Left lung (tissue), 4 donors: ENCODE measurements at regions not wholly inside any gene's neighbourhood (a gene's known extent, or its start where the extent isn't known, plus 50 kb on each side); places are given as distances from the start of the nearest gene placed in this dataset.
"Not testable (repeated sequence)": the region's sequence is repeated elsewhere in the genome, so short reads cannot be mapped to it uniquely, and the experiment has no call there.

Source experiments
- ATAC-seq: fragments of 200-7000 bp; cut with Tn5 transposase; one replicate; pipeline ENCODE4 v1.9.1; 2020; ENCODE audit warnings: moderate library complexity
- DNase-seq, 4 donors: peaks; one replicate each; pipeline ENCODE4 v3.0.0-alpha.2; 2013 to 2020
- H3K27ac ChIP-seq, 2 donors: fragments of 200-600 bp; sonication (generic) in 1 of 2; one replicate each; pipeline versions ENCODE4 v1.5.0 to v1.8.0; 2020 to 2021
- H3K27me3 ChIP-seq, 2 donors: fragments of 200-600 bp; sonication (generic) in 1 of 2; one replicate each; pipeline versions ENCODE4 v1.5.0 to v1.8.0; 2020 to 2021
- H3K36me3 ChIP-seq, 2 donors: fragments of 200-600 bp; sonication (generic) in 1 of 2; one replicate each; pipeline versions ENCODE4 v1.5.0 to v1.8.0; 2020 to 2021
- H3K4me1 ChIP-seq, 2 donors: fragments of 200-600 bp; one replicate each; pipeline ENCODE4 v1.8.0; 2021
- H3K4me3 ChIP-seq, 2 donors: fragments of 200-600 bp; sonication (generic) in 1 of 2; one replicate each; pipeline versions ENCODE4 v1.5.0 to v1.8.0; 2020 to 2021; ENCODE audit warnings: mild to moderate bottlenecking in 1 of 2
- H3K9me3 ChIP-seq, 2 donors: fragments of 200-600 bp; sonication (generic) in 1 of 2; one replicate each; pipeline versions ENCODE4 v1.5.0 to v1.8.0; 2020 to 2021
- intact Hi-C, 2 donors: fragments of 100-400 bp; cut with DNase I; formaldehyde crosslinking; loops; one replicate each; pipeline versions ENCODE4 v1.11.2 to v1.14.2; 2022
- TF ChIP-seq, protein P1 (sequence below), 2 donors: fragments of 200-600 bp; sonication (generic) in 1 of 2; IDR thresholded peaks; one replicate each; pipeline versions ENCODE4 v1.5.0 to v1.8.0; 2021; ENCODE audit warnings: antibody characterized with exemption in 2 of 2
- donor health status: DM: no; HTN: yes; CAD: no.
- donor health status: DM: no; HTN: no; CAD: no.

DNA sequence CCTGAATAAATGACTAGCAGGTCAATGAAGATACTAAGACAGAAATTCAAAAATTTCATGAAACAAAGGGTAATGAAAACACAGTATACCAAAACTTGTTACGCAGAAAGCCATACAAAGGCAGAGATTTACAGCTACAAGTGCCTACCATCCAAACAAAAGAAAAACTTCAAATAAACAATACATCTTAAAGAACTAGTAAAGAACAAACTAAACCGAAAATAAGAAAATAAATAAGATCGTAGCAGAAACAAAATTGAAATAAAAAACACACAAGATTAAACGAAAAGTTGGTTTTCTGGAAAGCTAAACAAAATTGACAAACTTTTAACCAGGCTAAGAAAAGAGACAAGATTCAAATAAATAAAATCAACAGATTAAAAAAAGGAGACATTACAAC lies 51.5 kb downstream of the VPREB1 start:
- H3K27me3 ChIP-seq, H3K4me1 ChIP-seq, ATAC-seq, H3K27ac ChIP-seq, intact Hi-C loops, H3K4me3 ChIP-seq, H3K9me3 ChIP-seq, DNase-seq: not testable (repeated sequence)
- peaks cover 0 to 15% of the 10 kb centered on the region in 2 donors for H3K36me3 ChIP-seq

DNA sequence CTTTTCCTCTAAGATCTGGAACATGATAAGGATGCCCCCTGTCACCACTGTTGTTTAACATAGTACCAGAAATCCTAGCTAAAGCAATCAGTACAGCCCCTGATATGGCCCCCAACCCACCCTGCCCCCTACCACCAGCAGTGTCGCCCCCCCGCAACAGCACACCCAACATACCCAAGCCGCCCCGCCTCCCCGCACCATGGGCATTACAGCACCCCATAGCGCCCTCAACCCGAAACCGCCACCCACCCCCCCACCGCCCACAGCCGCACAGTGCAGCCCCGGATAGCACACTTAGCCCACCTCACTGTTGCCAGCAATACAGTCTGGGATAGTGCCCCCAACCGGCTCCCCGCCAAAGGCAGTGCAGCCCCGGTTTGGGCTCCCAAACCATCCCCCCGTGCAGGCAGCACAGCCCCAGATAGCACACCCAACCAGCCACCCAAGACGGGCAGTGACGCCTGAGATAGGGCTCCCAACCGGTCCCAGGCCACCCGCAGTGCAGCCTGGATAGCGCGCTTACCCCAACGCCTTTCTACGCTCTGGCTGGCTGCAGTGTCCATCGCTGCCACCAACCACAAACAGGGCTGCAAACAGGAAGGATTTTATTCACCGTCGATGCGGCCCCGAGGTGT lies 52.7 kb downstream of the VPREB1 start:
- H3K9me3 ChIP-seq, ATAC-seq, intact Hi-C loops, H3K4me1 ChIP-seq, H3K27me3 ChIP-seq: not testable (repeated sequence)
- peaks cover 0 to 15% of the 10 kb centered on the region in 2 donors for H3K36me3 ChIP-seq
- H3K27ac ChIP-seq, result peak overlapping the region; percentile 33 to 78
- DNase-seq, result peak in 3 of 4 donors; percentile 14 to 53 (median 20)
- H3K4me3 ChIP-seq, result peak overlapping the region; percentile 62 to 80

DNA sequence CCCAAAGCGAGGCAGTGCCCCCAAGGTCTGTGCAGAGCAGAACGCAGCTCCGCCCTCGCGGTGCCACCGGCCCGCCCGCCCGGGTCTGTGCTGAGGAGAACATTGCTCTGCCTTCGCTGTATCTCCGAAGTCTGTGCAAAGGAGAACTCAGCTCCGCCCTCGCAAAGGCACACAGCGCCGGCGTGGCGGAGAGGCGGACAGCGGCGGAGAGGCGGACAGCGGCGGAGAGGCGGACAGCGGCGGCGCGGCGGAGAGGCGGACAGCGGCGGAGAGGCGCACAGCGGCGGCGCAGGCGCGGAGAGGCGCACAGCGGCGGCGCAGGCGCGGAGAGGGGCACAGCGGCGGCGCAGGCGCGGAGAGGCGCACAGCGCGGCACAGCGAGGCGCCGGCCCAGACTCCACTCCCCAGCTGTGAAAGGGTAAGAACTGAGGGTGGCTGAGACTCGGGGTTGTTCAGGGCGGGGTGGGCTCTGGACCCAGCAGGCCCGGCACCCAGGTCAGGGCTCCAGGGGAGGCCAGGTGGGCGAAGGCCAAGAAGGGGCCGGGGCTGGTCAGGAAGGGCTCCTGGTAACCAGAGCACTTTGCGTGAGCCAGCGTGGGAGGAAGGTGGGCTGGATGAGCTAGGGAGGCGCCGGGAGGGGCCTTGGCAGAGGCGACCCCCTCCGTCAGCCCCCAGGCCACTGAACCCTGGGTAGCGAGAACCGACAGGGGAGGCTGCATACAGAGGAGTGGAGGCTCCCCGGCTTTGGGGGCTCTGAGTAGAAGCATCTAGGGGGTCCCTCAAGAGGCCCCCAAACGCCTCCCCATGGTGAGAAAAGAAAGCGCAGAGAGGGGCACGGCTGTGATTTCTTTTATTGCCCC lies 53.4 kb downstream of the VPREB1 start:
- Histone ChIP-seq H3K4me3 (peak overlapping the region; percentile 62 to 80), H3K27ac (peak overlapping the region; percentile 78 to 79)
- H3K9me3 ChIP-seq, H3K36me3 ChIP-seq, H3K27me3 ChIP-seq, H3K4me1 ChIP-seq, intact Hi-C loops: not testable (repeated sequence)
- TF ChIP-seq, protein P1, sequence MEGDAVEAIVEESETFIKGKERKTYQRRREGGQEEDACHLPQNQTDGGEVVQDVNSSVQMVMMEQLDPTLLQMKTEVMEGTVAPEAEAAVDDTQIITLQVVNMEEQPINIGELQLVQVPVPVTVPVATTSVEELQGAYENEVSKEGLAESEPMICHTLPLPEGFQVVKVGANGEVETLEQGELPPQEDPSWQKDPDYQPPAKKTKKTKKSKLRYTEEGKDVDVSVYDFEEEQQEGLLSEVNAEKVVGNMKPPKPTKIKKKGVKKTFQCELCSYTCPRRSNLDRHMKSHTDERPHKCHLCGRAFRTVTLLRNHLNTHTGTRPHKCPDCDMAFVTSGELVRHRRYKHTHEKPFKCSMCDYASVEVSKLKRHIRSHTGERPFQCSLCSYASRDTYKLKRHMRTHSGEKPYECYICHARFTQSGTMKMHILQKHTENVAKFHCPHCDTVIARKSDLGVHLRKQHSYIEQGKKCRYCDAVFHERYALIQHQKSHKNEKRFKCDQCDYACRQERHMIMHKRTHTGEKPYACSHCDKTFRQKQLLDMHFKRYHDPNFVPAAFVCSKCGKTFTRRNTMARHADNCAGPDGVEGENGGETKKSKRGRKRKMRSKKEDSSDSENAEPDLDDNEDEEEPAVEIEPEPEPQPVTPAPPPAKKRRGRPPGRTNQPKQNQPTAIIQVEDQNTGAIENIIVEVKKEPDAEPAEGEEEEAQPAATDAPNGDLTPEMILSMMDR (IDR thresholded peaks at IDR 0.05), result peak in 1 of 2 donors; percentile 24
- ATAC-seq (peak; percentile 100), DNase-seq (peak; percentile 60 to 93 (median 70))

DNA sequence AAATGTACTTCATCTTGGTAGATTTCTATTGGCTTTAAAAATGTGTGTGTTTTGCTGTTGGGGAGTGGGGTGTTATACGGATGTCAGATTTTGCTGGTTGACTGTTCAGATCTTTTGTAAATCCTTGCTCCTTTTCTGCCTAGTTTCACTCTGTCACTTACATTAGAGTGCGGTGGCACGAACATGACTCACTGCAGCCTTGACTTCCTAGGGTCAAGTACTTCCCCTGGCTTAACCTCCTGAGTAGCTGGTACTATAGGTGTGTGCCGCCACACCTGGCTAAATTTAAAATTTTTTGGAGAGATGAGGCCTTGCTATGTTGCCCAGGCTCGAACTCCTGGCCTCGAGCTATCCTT lies 54.0 kb downstream of the VPREB1 start:
- H3K36me3 ChIP-seq, DNase-seq, H3K27me3 ChIP-seq, H3K9me3 ChIP-seq, intact Hi-C loops, H3K4me1 ChIP-seq: not testable (repeated sequence)
- ATAC-seq, result peak; percentile 45
- H3K27ac ChIP-seq, result peak overlapping the region; percentile 78 to 79
- peak overlapping the region; percentile 62 to 80 for H3K4me3 ChIP-seq

DNA sequence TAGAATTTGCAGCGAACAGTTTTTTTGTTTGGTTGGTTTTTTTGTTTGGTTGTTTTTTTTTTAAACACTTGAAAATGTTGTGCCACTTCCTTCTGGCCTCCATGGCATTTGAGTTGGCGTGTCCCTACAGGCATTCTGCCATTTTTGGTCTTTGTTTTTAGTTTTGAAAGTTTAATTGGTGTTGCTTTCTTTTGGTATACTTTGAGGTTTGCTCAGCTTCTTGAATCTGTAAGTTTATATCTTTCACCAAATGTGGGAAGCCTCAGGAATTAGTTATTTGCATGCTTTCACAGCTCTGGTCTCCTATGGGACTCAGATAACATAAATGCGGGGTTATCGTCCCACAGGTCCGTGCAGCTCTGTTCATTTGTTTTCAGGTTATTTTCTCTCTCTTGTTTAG lies 55.9 kb downstream of the VPREB1 start:
- H3K27ac ChIP-seq, ATAC-seq, H3K27me3 ChIP-seq, intact Hi-C loops, H3K9me3 ChIP-seq, DNase-seq, H3K4me1 ChIP-seq, H3K4me3 ChIP-seq: not testable (repeated sequence)
- H3K36me3 ChIP-seq, result peaks cover 0 to 12% of the 10 kb centered on the region in 2 donors

DNA sequence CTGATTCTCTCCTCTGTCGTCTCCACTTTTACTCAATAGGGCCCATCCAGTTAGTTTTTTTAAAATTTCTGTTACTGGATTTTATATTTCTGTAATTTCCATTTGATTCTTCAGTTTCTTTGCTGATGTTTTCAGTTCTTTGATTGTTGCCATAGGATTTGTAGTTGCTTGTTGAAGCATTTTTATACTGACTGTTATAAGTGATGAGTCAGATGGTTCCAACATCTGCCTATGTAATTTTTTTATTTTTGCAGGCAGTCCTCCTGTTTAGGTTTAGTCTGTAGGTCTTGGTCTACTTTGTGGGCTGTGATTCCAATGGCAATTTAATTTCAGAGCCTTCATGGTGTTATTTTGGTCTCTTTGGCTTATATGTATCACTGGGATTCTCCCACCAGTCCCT lies 56.4 kb downstream of the VPREB1 start:
- H3K4me3 ChIP-seq, DNase-seq, ATAC-seq, H3K27me3 ChIP-seq, H3K9me3 ChIP-seq, H3K4me1 ChIP-seq, intact Hi-C loops, H3K27ac ChIP-seq: not testable (repeated sequence)
- H3K36me3 ChIP-seq, result peaks cover 0 to 17% of the 10 kb centered on the region in 2 donors

DNA sequence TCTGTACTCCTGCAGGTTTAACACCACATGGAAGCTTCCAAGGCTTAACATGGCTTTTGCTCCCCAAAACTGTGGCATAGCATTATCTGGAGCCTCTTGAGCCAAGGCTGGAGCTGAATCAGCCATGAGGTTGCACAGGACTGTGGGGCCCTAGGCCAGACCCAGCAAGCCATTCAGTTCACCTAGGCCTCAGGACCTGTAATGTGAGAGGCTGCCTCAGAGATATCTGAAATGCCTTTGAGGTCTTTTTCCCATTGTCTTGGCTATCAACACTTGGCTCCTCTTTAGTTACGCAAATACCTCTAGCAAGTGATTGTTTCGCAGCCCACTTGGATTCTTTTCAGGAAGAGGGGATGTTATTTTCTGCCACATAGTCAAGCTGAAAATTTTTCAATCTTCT lies 72.0 kb downstream of the VPREB1 start:
- TF ChIP-seq, protein P1 (IDR thresholded peaks at IDR 0.05), result no peak
- Histone ChIP-seq H3K4me3 (no peak overlapping the region), H3K27me3 (no peaks in the 10 kb centered on the region), H3K9me3 (no peaks in the 10 kb centered on the region), H3K36me3 (peaks cover 0 to 56% of the 10 kb centered on the region in 2 donors), H3K27ac (no peak overlapping the region), H3K4me1 (no peaks in the 10 kb centered on the region)
- intact Hi-C loops, result no loop called here
- DNase-seq (no peak), ATAC-seq (no peak)
